D721Med (cell line): ENCODE measurements at regions not wholly inside any gene's neighbourhood (a gene's known extent, or its start where the extent isn't known, plus 50 kb on each side); places are given as distances from the start of the nearest gene placed in this dataset.

ENCODE experiments used
- DNase-seq: peaks from one replicate; pipeline ENCODE4 v3.0.0; 2011; ENCODE audit warnings: low spot score; ENCODE audit not compliant: insufficient read length
- FAIRE-seq: peaks from 2 replicates; lab custom pipeline; 2011; peaks lifted over from hg19 to GRCh38; lab: Jason Lieb, UNC
- TF ChIP-seq, protein P1 (sequence below): IDR thresholded peaks from 2 replicates; pipeline ENCODE4 v1.5.1; 2012; ENCODE audit warnings: mild to moderate bottlenecking, control low read depth; ENCODE audit not compliant: insufficient read depth; ENCODE audit errors: missing control alignments

DNA sequence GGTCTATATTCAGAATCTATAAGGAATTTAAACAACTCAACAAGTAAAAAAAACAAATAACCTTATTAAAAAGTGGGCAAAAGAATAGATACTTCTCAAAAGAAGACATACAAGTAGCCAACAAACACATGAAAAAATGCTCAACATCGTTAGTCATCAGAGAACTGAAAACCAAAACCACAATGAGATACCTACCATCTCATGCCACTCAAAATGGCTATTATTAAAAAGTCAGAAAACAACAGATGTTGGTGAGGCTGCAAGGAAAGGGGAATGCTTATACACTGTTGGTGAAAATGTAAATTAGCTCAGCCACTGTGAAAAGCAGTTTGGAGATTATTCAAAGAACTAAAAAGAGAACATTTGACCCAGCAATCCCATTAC, 201.6 kb downstream of the QDPR start:
- TF ChIP-seq, protein P1, sequence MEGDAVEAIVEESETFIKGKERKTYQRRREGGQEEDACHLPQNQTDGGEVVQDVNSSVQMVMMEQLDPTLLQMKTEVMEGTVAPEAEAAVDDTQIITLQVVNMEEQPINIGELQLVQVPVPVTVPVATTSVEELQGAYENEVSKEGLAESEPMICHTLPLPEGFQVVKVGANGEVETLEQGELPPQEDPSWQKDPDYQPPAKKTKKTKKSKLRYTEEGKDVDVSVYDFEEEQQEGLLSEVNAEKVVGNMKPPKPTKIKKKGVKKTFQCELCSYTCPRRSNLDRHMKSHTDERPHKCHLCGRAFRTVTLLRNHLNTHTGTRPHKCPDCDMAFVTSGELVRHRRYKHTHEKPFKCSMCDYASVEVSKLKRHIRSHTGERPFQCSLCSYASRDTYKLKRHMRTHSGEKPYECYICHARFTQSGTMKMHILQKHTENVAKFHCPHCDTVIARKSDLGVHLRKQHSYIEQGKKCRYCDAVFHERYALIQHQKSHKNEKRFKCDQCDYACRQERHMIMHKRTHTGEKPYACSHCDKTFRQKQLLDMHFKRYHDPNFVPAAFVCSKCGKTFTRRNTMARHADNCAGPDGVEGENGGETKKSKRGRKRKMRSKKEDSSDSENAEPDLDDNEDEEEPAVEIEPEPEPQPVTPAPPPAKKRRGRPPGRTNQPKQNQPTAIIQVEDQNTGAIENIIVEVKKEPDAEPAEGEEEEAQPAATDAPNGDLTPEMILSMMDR, result no peak
- FAIRE-seq (no peak), DNase-seq (no peak)

DNA sequence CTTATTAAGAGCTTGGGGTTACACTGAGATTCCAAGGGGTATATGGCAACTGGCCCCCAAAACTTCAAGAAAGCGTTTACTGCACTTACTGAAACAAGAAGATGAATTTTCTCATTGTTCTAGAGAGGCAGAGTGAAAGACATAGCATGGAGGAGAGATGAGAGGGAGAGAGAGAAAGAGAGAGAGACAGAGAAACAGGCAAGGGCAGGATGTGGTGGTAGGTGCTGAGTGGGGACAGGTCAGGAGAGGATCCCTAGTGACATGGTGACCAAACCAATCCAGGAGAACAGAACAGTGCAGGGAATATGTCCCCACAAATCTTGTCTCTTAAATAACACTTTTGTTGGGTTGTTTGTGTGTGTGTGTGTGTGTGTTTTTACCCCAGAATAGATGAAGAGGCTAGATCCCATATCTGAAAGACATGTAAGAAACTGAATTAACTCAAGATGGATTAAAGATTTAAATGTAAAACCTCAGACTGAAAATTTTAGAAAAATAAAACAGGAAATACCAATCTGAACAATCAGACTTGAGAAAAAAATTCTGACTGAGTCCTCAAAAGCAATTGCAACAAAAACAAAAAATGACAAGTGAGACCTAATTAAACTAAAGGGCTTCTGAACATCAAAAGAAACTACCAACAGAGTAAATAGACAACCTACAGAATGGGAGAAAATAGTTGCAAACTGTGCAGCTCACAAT, 202.2 kb downstream of the QDPR start:
- FAIRE-seq (no peak), DNase-seq (no peak)

DNA sequence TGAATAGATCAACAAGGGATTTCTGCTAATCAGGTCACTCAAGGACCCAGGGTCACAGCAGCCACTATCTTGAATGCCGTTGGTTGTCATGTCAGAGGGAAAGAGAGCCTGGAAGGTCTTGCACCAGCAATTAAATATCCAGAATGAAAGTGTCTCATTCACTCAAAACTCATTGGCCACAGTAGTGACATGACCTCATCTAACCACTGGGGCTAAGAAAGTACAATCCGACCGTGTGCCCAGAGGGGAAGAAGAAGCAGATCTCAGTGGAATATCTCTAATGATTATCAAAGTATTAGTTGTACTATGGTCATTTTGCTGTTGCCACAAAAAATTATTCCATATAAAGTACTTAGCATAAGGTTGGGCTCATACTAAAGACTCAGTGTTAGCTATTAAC, 210.0 kb downstream of the QDPR start:
- TF ChIP-seq, protein P1, result no peak
- DNase-seq (no peak), FAIRE-seq (no peak)

More for the DNA sequence above, 202.2 kb downstream of the QDPR start:
- TF ChIP-seq, protein P1, result no peak

DNA sequence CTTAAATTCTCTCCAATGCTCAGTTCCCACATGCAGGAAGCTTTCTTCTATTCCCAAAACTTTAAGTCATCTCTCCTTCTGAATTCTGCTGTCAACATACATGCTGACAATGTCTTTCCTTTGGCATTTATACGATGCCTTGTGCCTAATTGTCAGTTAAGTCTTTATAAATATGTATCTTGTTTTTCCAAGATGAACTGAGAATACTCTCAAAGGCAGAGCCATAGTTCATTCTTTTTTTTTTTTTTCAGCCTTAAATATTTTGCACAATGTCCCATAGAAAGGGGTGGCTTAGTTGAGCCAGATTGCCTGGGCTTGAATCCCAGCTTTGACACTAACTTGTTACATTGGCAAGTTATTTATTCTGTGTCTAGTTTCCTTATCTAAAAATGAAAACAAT, 210.6 kb downstream of the QDPR start:
- TF ChIP-seq, protein P1, result no peak
- DNase-seq (no peak), FAIRE-seq (no peak)

DNA sequence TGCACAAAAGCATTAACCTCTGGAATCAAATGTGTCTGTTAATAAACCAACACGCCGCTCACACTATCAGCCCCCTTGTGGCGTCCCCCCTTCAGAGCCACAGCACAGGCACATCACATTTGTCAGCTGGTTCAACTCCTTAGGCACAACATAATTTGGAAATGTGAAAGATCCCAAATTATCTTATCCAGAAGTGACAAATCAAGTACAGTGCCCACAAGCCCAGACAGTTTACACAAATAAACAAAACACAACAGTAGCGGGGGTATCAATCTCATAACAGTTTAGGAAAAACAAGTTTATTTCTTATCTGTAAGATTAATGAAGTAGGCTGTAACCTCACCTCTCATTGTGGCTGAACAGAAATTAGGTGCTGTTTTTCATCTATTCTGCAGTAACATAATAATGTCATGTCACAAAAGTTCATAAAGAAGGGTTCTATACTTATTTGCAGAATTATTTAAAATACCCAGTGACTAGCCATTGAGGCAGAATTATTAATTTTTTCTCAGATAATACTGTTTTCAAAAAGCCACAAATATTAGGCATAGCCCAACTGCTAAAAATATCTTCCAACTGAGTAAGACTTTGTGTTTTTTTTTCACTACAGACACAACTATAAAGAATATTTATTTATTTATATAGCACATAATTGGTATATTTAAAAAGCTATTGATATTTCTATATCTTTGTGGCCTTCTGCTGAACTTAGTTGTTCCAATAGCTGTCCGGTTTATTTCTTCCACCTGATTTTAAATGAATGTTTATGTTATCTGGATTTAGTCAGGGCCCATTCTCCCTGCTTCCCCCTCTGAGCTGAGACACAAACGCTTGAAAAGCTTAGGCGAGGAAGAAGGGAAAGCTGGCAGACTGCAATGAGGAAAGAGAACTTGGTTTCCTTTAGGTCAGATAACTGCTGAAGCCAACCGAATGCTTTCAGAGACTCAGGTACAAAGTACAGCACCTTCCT, 214.7 kb downstream of the QDPR start:
- TF ChIP-seq, protein P1, result no peak
- DNase-seq (no peak), FAIRE-seq (no peak)

DNA sequence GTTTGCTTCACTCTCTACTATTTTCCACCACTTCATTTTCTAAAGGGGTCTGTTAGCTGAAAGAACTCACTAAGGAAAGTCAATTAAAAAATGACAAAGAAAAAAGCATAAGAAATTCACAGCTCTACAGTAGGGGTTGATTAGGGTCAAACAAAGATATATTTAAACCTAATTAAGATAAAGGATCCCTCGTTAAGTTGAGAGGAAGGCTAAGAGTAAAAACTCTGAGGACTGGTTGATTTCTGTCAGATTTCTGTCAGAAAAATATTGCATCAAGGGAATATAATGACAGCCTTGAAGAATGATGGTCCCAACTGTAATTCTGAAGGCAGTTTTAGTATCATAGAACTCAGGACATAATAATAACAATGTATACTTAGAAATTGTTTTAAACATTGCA, 218.0 kb downstream of the QDPR start:
- FAIRE-seq (no peak), DNase-seq (no peak)
- TF ChIP-seq, protein P1, result no peak
